ENCODE measurements at regions not wholly inside any gene's neighbourhood (a gene's known extent, or its start where the extent isn't known, plus 50 kb on each side); places are given as distances from the start of the nearest gene placed in this dataset.
"Not testable (repeated sequence)": the region's sequence is repeated elsewhere in the genome, so short reads cannot be mapped to it uniquely, and the experiment has no call there.

DNA sequence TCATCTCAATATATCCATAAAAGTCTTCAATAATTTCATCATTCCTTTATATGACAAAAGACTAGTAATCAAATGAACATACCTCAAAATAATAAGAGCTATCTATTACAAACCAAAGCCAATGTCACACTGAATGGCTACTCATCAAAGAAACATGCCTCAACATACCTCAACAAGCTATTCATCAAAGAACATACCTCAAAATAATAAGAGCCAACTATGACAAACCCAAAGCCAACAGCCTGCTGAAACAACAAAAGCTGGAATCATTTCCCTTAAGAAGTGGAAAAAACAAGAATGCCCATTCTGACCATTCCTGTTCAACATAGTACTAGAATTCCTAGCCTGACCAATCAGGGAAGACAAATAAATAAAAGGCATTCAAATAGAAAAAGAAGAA is 1373.7 kb downstream of the BRINP3 start:
- no peak overlapping the region for H3K27ac Mint-ChIP-seq
- no peak overlapping the region for H3K4me3 Mint-ChIP-seq
- DNase-seq (no peak), ATAC-seq (ENCODE audit: low read depth) (no peak)
- no peaks in the 10 kb centered on the region for H3K36me3 Mint-ChIP-seq (ENCODE audit: low read depth)
- ChIA-PET POLR2A (no interaction called here), CTCF (no interaction called here)
- TF ChIP-seq, protein P1, sequence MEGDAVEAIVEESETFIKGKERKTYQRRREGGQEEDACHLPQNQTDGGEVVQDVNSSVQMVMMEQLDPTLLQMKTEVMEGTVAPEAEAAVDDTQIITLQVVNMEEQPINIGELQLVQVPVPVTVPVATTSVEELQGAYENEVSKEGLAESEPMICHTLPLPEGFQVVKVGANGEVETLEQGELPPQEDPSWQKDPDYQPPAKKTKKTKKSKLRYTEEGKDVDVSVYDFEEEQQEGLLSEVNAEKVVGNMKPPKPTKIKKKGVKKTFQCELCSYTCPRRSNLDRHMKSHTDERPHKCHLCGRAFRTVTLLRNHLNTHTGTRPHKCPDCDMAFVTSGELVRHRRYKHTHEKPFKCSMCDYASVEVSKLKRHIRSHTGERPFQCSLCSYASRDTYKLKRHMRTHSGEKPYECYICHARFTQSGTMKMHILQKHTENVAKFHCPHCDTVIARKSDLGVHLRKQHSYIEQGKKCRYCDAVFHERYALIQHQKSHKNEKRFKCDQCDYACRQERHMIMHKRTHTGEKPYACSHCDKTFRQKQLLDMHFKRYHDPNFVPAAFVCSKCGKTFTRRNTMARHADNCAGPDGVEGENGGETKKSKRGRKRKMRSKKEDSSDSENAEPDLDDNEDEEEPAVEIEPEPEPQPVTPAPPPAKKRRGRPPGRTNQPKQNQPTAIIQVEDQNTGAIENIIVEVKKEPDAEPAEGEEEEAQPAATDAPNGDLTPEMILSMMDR (IDR thresholded peaks at IDR 0.05): no peak
- H3K9me3 Mint-ChIP-seq: peaks cover 9% of the 10 kb centered on the region
- H3K4me1 Mint-ChIP-seq: no peaks in the 10 kb centered on the region
- intact Hi-C loops (cut with micrococcal nuclease): no loop called here
- no peaks in the 10 kb centered on the region for H3K27me3 Mint-ChIP-seq

DNA sequence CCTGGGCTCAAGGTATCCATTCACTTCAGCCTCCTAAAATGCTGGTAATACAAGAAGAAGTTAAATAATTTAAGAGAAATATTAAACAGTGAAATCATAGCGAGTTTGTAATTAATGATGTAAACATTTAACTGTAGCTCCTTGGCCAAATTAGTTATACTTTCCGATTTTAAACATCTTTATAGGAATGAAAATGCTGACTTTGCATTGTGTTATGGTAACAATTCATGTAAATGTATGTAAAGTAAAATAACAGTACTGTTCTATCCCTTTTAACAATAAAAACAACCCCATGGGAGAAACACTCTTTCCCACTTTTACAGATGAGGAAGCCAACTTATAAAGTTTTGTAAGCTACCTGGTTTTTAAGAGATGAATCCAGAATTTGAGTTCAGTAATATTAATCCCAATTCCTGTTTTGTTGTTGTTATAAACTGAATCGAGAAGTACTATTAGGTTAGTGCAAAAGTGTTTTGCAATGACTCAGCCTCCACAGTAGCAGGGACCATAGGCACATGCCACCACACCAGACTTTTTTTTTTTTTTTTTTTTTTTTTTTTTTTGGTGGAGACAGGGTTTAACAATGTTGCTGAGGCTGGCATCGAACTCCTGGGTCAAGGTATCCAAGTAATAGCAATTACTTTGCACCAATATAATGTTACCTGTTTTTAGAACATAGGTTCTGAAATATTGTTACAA is 1360.4 kb downstream of the BRINP3 start:
- no peak for ATAC-seq (ENCODE audit: low read depth)
- ChIA-PET POLR2A (no interaction called here), CTCF (no interaction called here)
- H3K27ac Mint-ChIP-seq: no peak overlapping the region
- TF ChIP-seq, protein P1 (IDR thresholded peaks at IDR 0.05): no peak
- intact Hi-C loops (cut with micrococcal nuclease): no loop called here
- no peak for DNase-seq
- H3K4me1 Mint-ChIP-seq: no peaks in the 10 kb centered on the region
- H3K36me3 Mint-ChIP-seq (ENCODE audit: low read depth): no peaks in the 10 kb centered on the region
- H3K27me3 Mint-ChIP-seq: no peaks in the 10 kb centered on the region
- H3K4me3 Mint-ChIP-seq: no peak overlapping the region
- H3K9me3 Mint-ChIP-seq: peaks cover 2% of the 10 kb centered on the region

DNA sequence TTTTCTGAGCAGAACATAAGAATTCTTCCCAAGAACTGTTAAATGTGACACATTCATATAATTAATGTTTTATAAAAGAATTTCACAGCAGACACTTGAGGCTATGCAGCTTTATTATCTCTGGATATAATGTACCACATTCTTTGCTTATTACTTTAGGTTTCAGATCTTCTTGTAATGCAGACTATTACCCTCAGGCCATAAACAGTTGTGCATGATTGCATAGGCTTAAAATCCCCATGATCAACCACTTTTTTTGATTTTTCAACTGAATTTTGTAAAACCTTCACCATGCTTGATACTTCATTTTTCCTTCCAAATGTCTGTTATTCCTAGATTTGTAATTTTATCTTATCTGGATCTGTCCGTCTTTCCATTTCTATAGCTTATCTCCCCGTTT is 1355.7 kb downstream of the BRINP3 start:
- H3K27me3 Mint-ChIP-seq: no peaks in the 10 kb centered on the region
- no peak for ATAC-seq (ENCODE audit: low read depth)
- peaks cover 9% of the 10 kb centered on the region for H3K9me3 Mint-ChIP-seq
- DNase-seq: no peak
- CTCF ChIA-PET: no interaction called here
- no peak overlapping the region for H3K27ac Mint-ChIP-seq
- H3K4me3 Mint-ChIP-seq: no peak overlapping the region
- POLR2A ChIA-PET: no interaction called here
- H3K4me1 Mint-ChIP-seq: no peaks in the 10 kb centered on the region
- TF ChIP-seq, protein P1 (IDR thresholded peaks at IDR 0.05): no peak
- intact Hi-C loops (cut with micrococcal nuclease): no loop called here
- no peaks in the 10 kb centered on the region for H3K36me3 Mint-ChIP-seq (ENCODE audit: low read depth)

DNA sequence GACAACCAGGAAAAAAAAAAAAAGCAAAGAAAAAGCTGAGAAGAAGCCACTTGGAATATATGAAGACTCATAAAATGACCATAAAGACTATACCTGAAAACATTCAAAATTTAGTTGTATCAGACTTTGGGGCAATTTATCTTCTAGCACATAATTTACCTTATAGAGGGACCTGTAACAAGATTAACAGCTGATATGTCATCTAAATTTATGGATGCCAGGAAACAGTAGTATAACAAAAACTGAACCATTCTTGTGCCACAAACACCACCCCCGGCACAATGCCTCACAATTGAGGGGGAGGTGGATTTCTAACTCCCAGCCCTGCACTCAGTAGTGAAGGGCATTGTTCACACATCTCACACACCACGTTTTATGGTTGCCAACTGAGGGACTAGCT is 1352.0 kb downstream of the BRINP3 start:
- Mint-ChIP-seq H3K9me3 (peaks cover 9% of the 10 kb centered on the region), H3K27ac (no peak overlapping the region), H3K4me1 (no peaks in the 10 kb centered on the region), H3K4me3 (no peak overlapping the region), H3K36me3 (ENCODE audit: low read depth) (no peaks in the 10 kb centered on the region), H3K27me3 (no peaks in the 10 kb centered on the region)
- TF ChIP-seq, protein P1 (IDR thresholded peaks at IDR 0.05): no peak
- ChIA-PET POLR2A (no interaction called here), CTCF (no interaction called here)
- no peak for DNase-seq
- intact Hi-C loops (cut with micrococcal nuclease): no loop called here
- ATAC-seq (ENCODE audit: low read depth): no peak

DNA sequence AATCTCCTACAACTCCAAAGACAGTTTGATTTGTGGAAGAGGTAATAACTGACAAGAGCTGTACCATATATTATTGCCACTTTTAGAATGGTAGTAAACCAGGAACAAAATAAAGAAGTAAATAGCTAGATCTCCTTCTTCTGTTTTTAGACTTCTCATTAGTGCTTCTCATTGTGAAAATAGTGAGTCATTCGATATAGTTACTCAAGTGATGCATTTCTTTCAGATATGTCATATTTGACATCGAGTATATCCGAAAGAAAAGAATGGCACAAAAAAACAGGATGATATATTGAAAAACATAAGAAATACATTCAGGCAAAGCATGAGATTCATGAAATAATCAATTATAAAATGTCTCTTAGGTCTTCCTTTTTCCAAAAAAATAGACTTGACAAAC is 1346.1 kb downstream of the BRINP3 start:
- Mint-ChIP-seq H3K27ac (no peak overlapping the region), H3K36me3 (ENCODE audit: low read depth) (no peaks in the 10 kb centered on the region), H3K27me3 (no peaks in the 10 kb centered on the region), H3K4me1 (no peaks in the 10 kb centered on the region), H3K9me3 (peaks cover 8% of the 10 kb centered on the region), H3K4me3 (no peak overlapping the region)
- ATAC-seq (ENCODE audit: low read depth) (no peak), DNase-seq (no peak)
- POLR2A ChIA-PET: no interaction called here
- intact Hi-C loops (cut with micrococcal nuclease): no loop called here
- TF ChIP-seq, protein P1 (IDR thresholded peaks at IDR 0.05): no peak
- CTCF ChIA-PET: no interaction called here

DNA sequence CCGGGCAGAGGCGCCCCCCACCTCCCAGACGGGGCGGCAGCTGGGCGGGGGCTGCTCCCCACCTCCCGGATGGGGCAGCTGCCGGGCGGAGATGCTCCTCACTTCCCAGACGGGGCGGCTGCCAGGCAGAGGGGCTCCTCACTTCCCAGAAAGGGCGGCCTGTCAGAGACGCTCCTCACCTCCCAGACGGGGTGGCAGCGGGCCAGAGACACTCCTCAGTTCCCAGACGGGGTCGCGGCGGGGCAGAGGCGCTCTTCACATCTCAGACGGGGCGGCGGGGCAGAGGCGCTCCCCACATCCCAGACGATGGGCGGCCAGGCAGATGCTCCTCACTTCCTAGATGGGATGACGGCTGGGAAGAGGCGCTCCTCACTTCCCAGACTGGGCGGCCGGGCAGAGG is 1337.9 kb downstream of the BRINP3 start:
- H3K4me3 Mint-ChIP-seq; ATAC-seq (ENCODE audit: low read depth); H3K27me3 Mint-ChIP-seq; CTCF ChIA-PET; POLR2A ChIA-PET; intact Hi-C loops (cut with micrococcal nuclease); H3K4me1 Mint-ChIP-seq; H3K27ac Mint-ChIP-seq; H3K9me3 Mint-ChIP-seq; H3K36me3 Mint-ChIP-seq (ENCODE audit: low read depth); DNase-seq: not testable (repeated sequence)

All from activated B cell treated with CpG ODN at 0.5 μM for 24 hours (primary cell).